ENCODE measurements at regions not wholly inside any gene's neighbourhood (a gene's known extent, or its start where the extent isn't known, plus 50 kb on each side); places are given as distances from the start of the nearest gene placed in this dataset.

GRCh38 chr16:63216696-63217423, 1180.6 kb upstream of the CDH8 start:
- WGBS, result 63% methylated on average over 2 of the region's 2 CpGs
- no peak for ATAC-seq
- intact Hi-C loops (cut with DNase I), result no loop called here
- no peaks in the 10 kb centered on the region for H3K27me3 ChIP-seq (ENCODE audit: control insufficient read depth, insufficient read depth)
- no peaks in the 10 kb centered on the region for H3K4me1 ChIP-seq (ENCODE audit: control insufficient read depth, insufficient read depth, low read length)
- no peak overlapping the region for H3K4me3 ChIP-seq (ENCODE audit: low read length)
- no peaks in the 10 kb centered on the region for H3K9me3 ChIP-seq (ENCODE audit: control insufficient read depth, low read length)
- DNase-seq, result no peak
- H3K27ac ChIP-seq (ENCODE audit: low read length), result no peak overlapping the region

GRCh38 chr16:63201851-63202250, 1165.6 kb upstream of the CDH8 start:
- no peaks in the 10 kb centered on the region for H3K27me3 ChIP-seq (ENCODE audit: control insufficient read depth, insufficient read depth)

GRCh38 chr16:63200940-63201339, 1164.7 kb upstream of the CDH8 start:
- ATAC-seq (no peak), DNase-seq (no peak)
- no peaks in the 10 kb centered on the region for H3K4me1 ChIP-seq (ENCODE audit: control insufficient read depth, insufficient read depth, low read length)
- H3K4me3 ChIP-seq (ENCODE audit: low read length), result no peak overlapping the region
- intact Hi-C loops (cut with DNase I), result no loop called here
- 64% methylated on average over 2 of the region's 2 CpGs for WGBS
- H3K27ac ChIP-seq (ENCODE audit: low read length), result no peak overlapping the region
- H3K27me3 ChIP-seq (ENCODE audit: control insufficient read depth, insufficient read depth), result no peaks in the 10 kb centered on the region
- H3K9me3 ChIP-seq (ENCODE audit: control insufficient read depth, low read length), result no peaks in the 10 kb centered on the region

More at GRCh38 chr16:63201851-63202250, 1165.6 kb upstream of the CDH8 start:
- Histone ChIP-seq H3K27ac (ENCODE audit: low read length) (no peak overlapping the region), H3K4me3 (ENCODE audit: low read length) (no peak overlapping the region), H3K9me3 (ENCODE audit: control insufficient read depth, low read length) (no peaks in the 10 kb centered on the region), H3K4me1 (ENCODE audit: control insufficient read depth, insufficient read depth, low read length) (no peaks in the 10 kb centered on the region)
- DNase-seq, result no peak
- intact Hi-C loops (cut with DNase I), result no loop called here
- ATAC-seq, result no peak

GRCh38 chr16:63195336-63195735, 1159.1 kb upstream of the CDH8 start:
- DNase-seq (no peak), ATAC-seq (no peak)
- intact Hi-C loops (cut with DNase I), result no loop called here
- Histone ChIP-seq H3K4me3 (ENCODE audit: low read length) (no peak overlapping the region), H3K27ac (ENCODE audit: low read length) (no peak overlapping the region), H3K27me3 (ENCODE audit: control insufficient read depth, insufficient read depth) (no peaks in the 10 kb centered on the region), H3K4me1 (ENCODE audit: control insufficient read depth, insufficient read depth, low read length) (no peaks in the 10 kb centered on the region), H3K9me3 (ENCODE audit: control insufficient read depth, low read length) (no peaks in the 10 kb centered on the region)
- 48% methylated on average over 4 of the region's 4 CpGs for WGBS

GRCh38 chr16:63192980-63193379, 1156.7 kb upstream of the CDH8 start:
- Histone ChIP-seq H3K4me1 (ENCODE audit: control insufficient read depth, insufficient read depth, low read length) (no peaks in the 10 kb centered on the region), H3K27me3 (ENCODE audit: control insufficient read depth, insufficient read depth) (no peaks in the 10 kb centered on the region), H3K27ac (ENCODE audit: low read length) (no peak overlapping the region), H3K9me3 (ENCODE audit: control insufficient read depth, low read length) (no peaks in the 10 kb centered on the region), H3K4me3 (ENCODE audit: low read length) (no peak overlapping the region)
- no peak for DNase-seq
- no peak for ATAC-seq
- intact Hi-C loops (cut with DNase I), result no loop called here
- 58% methylated on average over 3 of the region's 3 CpGs for WGBS

- Histone ChIP-seq H3K9me3 (ENCODE audit: control insufficient read depth, low read length) (no peaks in the 10 kb centered on the region), H3K4me3 (ENCODE audit: low read length) (no peak overlapping the region), H3K27ac (ENCODE audit: low read length) (no peak overlapping the region), H3K27me3 (ENCODE audit: control insufficient read depth, insufficient read depth) (no peaks in the 10 kb centered on the region), H3K4me1 (ENCODE audit: control insufficient read depth, insufficient read depth, low read length) (no peaks in the 10 kb centered on the region)
- intact Hi-C loops (cut with DNase I), result no loop called here
- no peak for DNase-seq
- ATAC-seq, result no peak
- 82% methylated on average over 7 of the region's 7 CpGs for WGBS
Measured at GRCh38 chr16:63188086-63188771, 1152.0 kb upstream of the CDH8 start.

GRCh38 chr16:63187638-63188037, 1151.4 kb upstream of the CDH8 start:
- intact Hi-C loops (cut with DNase I), result no loop called here
- no peaks in the 10 kb centered on the region for H3K4me1 ChIP-seq (ENCODE audit: control insufficient read depth, insufficient read depth, low read length)
- WGBS, result 69% methylated on average over 3 of the region's 3 CpGs
- H3K27me3 ChIP-seq (ENCODE audit: control insufficient read depth, insufficient read depth), result no peaks in the 10 kb centered on the region
- DNase-seq (no peak), ATAC-seq (no peak)
- H3K9me3 ChIP-seq (ENCODE audit: control insufficient read depth, low read length), result no peaks in the 10 kb centered on the region
- no peak overlapping the region for H3K4me3 ChIP-seq (ENCODE audit: low read length)
- no peak overlapping the region for H3K27ac ChIP-seq (ENCODE audit: low read length)

GRCh38 chr16:63185235-63185780, 1149.1 kb upstream of the CDH8 start:
- no peak overlapping the region for H3K4me3 ChIP-seq (ENCODE audit: low read length)
- WGBS, result 48% methylated on average over 4 of the region's 4 CpGs
- no peak for ATAC-seq
- no peaks in the 10 kb centered on the region for H3K4me1 ChIP-seq (ENCODE audit: control insufficient read depth, insufficient read depth, low read length)
- H3K27me3 ChIP-seq (ENCODE audit: control insufficient read depth, insufficient read depth), result no peaks in the 10 kb centered on the region
- intact Hi-C loops (cut with DNase I), result no loop called here
- DNase-seq, result no peak
- no peak overlapping the region for H3K27ac ChIP-seq (ENCODE audit: low read length)
- H3K9me3 ChIP-seq (ENCODE audit: control insufficient read depth, low read length), result no peaks in the 10 kb centered on the region

- Histone ChIP-seq H3K4me1 (ENCODE audit: control insufficient read depth, insufficient read depth, low read length) (no peaks in the 10 kb centered on the region), H3K4me3 (ENCODE audit: low read length) (no peak overlapping the region), H3K27me3 (ENCODE audit: control insufficient read depth, insufficient read depth) (no peaks in the 10 kb centered on the region), H3K9me3 (ENCODE audit: control insufficient read depth, low read length) (no peaks in the 10 kb centered on the region), H3K27ac (ENCODE audit: low read length) (no peak overlapping the region)
- DNase-seq (no peak), ATAC-seq (no peak)
- 65% methylated on average over 2 of the region's 2 CpGs for WGBS
- intact Hi-C loops (cut with DNase I), result no loop called here
Measured at GRCh38 chr16:63183743-63184142, 1147.5 kb upstream of the CDH8 start.

- Histone ChIP-seq H3K27ac (ENCODE audit: low read length) (no peak overlapping the region), H3K4me3 (ENCODE audit: low read length) (no peak overlapping the region), H3K4me1 (ENCODE audit: control insufficient read depth, insufficient read depth, low read length) (no peaks in the 10 kb centered on the region), H3K27me3 (ENCODE audit: control insufficient read depth, insufficient read depth) (no peaks in the 10 kb centered on the region), H3K9me3 (ENCODE audit: control insufficient read depth, low read length) (no peaks in the 10 kb centered on the region)
- intact Hi-C loops (cut with DNase I), result no loop called here
- ATAC-seq, result no peak
- DNase-seq, result no peak
Measured at GRCh38 chr16:63175313-63175712, 1139.1 kb upstream of the CDH8 start.

- ATAC-seq, result no peak
- no peaks in the 10 kb centered on the region for H3K9me3 ChIP-seq (ENCODE audit: control insufficient read depth, low read length)
- H3K27ac ChIP-seq (ENCODE audit: low read length), result no peak overlapping the region
- intact Hi-C loops (cut with DNase I), result no loop called here
- no peak overlapping the region for H3K4me3 ChIP-seq (ENCODE audit: low read length)
- no peaks in the 10 kb centered on the region for H3K27me3 ChIP-seq (ENCODE audit: control insufficient read depth, insufficient read depth)
- no peak for DNase-seq
- H3K4me1 ChIP-seq (ENCODE audit: control insufficient read depth, insufficient read depth, low read length), result no peaks in the 10 kb centered on the region
Measured at GRCh38 chr16:63174801-63175200, 1138.6 kb upstream of the CDH8 start.

Measured in right cardiac atrium (tissue), 5 donors.